GM12873 (cell line): ENCODE measurements at regions not wholly inside any gene's neighbourhood (a gene's known extent, or its start where the extent isn't known, plus 50 kb on each side); places are given as distances from the start of the nearest gene placed in this dataset.

Experiments
- CTCF ChIP-seq: IDR thresholded peaks from 2 replicates; pipeline ENCODE4 v1.5.1; 2012; ENCODE audit warnings: low read depth, mild to moderate bottlenecking, moderate library complexity, low read length, control low read depth; ENCODE audit not compliant: insufficient read depth; ENCODE audit errors: missing control alignments

GRCh38 chr6:130593200-130593599 lies 227.4 kb downstream of the TMEM200A start:
- no peak for TF ChIP-seq CTCF

- no peak for TF ChIP-seq CTCF
These were observed 228.1 kb downstream of the TMEM200A start for GRCh38 chr6:130593948-130594347.

- TF ChIP-seq CTCF, result no peak
These were observed 228.9 kb upstream of the SMLR1 start for GRCh38 chr6:130598021-130598989.

DNA sequence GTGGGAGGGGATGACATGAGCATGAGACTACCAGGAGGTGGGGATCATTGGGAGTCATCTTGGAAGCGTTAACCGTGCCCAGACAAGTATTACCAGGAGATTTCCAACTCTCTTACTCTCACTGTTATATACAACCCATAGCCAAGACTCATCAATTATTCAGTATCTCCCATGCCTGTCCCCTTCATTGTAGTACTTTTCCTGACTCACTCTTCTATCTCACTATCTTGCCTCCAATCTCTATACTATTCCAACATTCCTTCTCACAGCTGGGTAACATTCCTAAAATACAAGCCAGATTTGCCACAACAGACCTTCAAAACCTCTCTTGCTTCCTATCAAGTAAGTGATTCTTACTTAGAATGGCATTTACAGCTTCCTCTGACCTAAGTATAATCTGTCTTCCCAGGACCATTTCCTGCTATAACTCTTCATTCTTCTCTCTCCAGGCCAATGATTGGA lies 226.3 kb upstream of the SMLR1 start:
- TF ChIP-seq CTCF, result no peak

- TF ChIP-seq CTCF, result no peak
These were observed 224.9 kb upstream of the SMLR1 start for GRCh38 chr6:130602151-130602770.

DNA sequence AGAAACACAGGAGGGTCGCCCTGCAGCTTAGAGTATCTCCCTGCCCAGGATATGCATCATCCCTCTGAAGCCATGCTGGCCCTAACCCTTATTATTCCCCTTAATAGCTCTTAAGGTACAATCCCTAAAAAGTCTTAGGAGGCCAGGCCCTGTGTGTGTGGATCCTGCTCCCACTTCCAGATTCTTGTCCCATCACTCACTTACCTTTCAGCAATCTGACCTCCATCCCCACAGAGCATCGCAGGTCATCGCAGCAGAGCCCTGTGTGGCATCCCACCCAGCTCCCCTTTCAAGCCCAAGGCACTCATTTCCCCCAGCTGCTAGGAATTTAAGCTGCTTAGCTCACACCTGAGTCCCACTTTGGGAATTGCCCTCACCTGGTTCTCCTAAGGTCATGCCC lies 223.8 kb upstream of the SMLR1 start:
- no peak for TF ChIP-seq CTCF

- TF ChIP-seq CTCF, result no peak
These were observed 222.3 kb upstream of the SMLR1 start for GRCh38 chr6:130604841-130605399.
